PC-3 (cell line): ENCODE measurements at regions not wholly inside any gene's neighbourhood (a gene's known extent, or its start where the extent isn't known, plus 50 kb on each side); places are given as distances from the start of the nearest gene placed in this dataset.

Source experiments
- CTCF ChIP-seq: fragments of 300-600 bp; sonication (generic); conservative IDR thresholded peaks from 2 replicates; pipeline ENCODE4 v1.5.1; 2017; ENCODE audit warnings: antibody characterized with exemption, low read depth, mild to moderate bottlenecking, low read length
- EZH2 ChIP-seq: fragments of 300-600 bp; sonication (generic); IDR thresholded peaks from one replicate; pipeline ENCODE4 v1.6.1; 2017; ENCODE audit warnings: antibody characterized with exemption, mild to moderate bottlenecking, low read length; ENCODE audit not compliant: unreplicated experiment

GRCh38 chr5:18113721-18114120, 479.5 kb downstream of the TAF11L14 start:
- TF ChIP-seq CTCF: peak; percentile 75
- TF ChIP-seq EZH2: no peak
